DOHH2 (cell line): ENCODE measurements at regions not wholly inside any gene's neighbourhood (a gene's known extent, or its start where the extent isn't known, plus 50 kb on each side); places are given as distances from the start of the nearest gene placed in this dataset.

Source experiments
- CTCF ChIP-seq: fragments of 200-600 bp; sonication (generic); IDR thresholded peaks from one replicate; pipeline ENCODE4 v1.5.1; 2014; ENCODE audit warnings: antibody characterized with exemption, mild to moderate bottlenecking, low read depth, low read length; ENCODE audit not compliant: poor library complexity, severe bottlenecking
- EZH2phosphoT487 ChIP-seq: fragments of 200-600 bp; sonication (generic); IDR thresholded peaks from 2 replicates; pipeline ENCODE4 v1.6.1; 2017; ENCODE audit warnings: borderline replicate concordance, mild to moderate bottlenecking, antibody characterized with exemption, low read length, moderate library complexity, mixed read lengths

GRCh38 chr10:22805304-22805703, 90.9 kb upstream of the PIP4K2A start:
- TF ChIP-seq CTCF = no peak
- no peak for TF ChIP-seq EZH2phosphoT487
